ENCODE measurements at regions not wholly inside any gene's neighbourhood (a gene's known extent, or its start where the extent isn't known, plus 50 kb on each side); places are given as distances from the start of the nearest gene placed in this dataset.

- no peak for TF ChIP-seq CTCF (IDR thresholded peaks at IDR 0.05)
- no peak overlapping the region for H3K4me3 Mint-ChIP-seq
- H3K9me3 Mint-ChIP-seq, result no peaks in the 10 kb centered on the region
- H3K36me3 Mint-ChIP-seq (ENCODE audit: low read depth), result no peaks in the 10 kb centered on the region
- no peak overlapping the region for H3K27ac Mint-ChIP-seq
- intact Hi-C loops (cut with micrococcal nuclease), result no loop called here
- ATAC-seq (ENCODE audit: low read depth), result no peak
- no peaks in the 10 kb centered on the region for H3K4me1 Mint-ChIP-seq
- CTCF ChIA-PET, result no interaction called here
- no peak for DNase-seq
- POLR2A ChIA-PET, result no interaction called here
- H3K27me3 Mint-ChIP-seq, result no peaks in the 10 kb centered on the region
These were observed 83.1 kb upstream of the CREB1 start for GRCh38 chr2:207446653-207447052.

GRCh38 chr2:207448006-207448405 lies 81.8 kb upstream of the CREB1 start:
- Mint-ChIP-seq H3K4me1 (no peaks in the 10 kb centered on the region), H3K9me3 (no peaks in the 10 kb centered on the region), H3K27me3 (no peaks in the 10 kb centered on the region), H3K36me3 (ENCODE audit: low read depth) (no peaks in the 10 kb centered on the region), H3K27ac (no peak overlapping the region), H3K4me3 (no peak overlapping the region)
- POLR2A ChIA-PET, result no interaction called here
- no peak for DNase-seq
- no peak for ATAC-seq (ENCODE audit: low read depth)
- CTCF ChIA-PET, result interaction anchor here (0.9 kb wide), 1 partner anchor 109 kb away, joined by 3 read pairs; no protein-coding TSS in a partner anchor
- TF ChIP-seq CTCF (IDR thresholded peaks at IDR 0.05), result no peak
- intact Hi-C loops (cut with micrococcal nuclease), result no loop called here

- DNase-seq (no peak), ATAC-seq (ENCODE audit: low read depth) (no peak)
- TF ChIP-seq CTCF (IDR thresholded peaks at IDR 0.05), result no peak
- Mint-ChIP-seq H3K4me1 (no peaks in the 10 kb centered on the region), H3K27ac (no peak overlapping the region), H3K27me3 (no peaks in the 10 kb centered on the region), H3K36me3 (ENCODE audit: low read depth) (no peaks in the 10 kb centered on the region), H3K4me3 (no peak overlapping the region), H3K9me3 (peaks cover 2% of the 10 kb centered on the region)
- ChIA-PET CTCF (no interaction called here), POLR2A (no interaction called here)
- intact Hi-C loops (cut with micrococcal nuclease), result no loop called here
These were observed 80.1 kb upstream of the CREB1 start for GRCh38 chr2:207449642-207450165.

- no peak for TF ChIP-seq CTCF (IDR thresholded peaks at IDR 0.05)
- Mint-ChIP-seq H3K9me3 (peaks cover 4% of the 10 kb centered on the region), H3K27me3 (no peaks in the 10 kb centered on the region), H3K4me1 (no peaks in the 10 kb centered on the region), H3K36me3 (ENCODE audit: low read depth) (no peaks in the 10 kb centered on the region), H3K27ac (no peak overlapping the region), H3K4me3 (no peak overlapping the region)
- ChIA-PET POLR2A (no interaction called here), CTCF (no interaction called here)
- intact Hi-C loops (cut with micrococcal nuclease), result no loop called here
- DNase-seq (no peak), ATAC-seq (ENCODE audit: low read depth) (no peak)
These were observed 79.6 kb upstream of the CREB1 start for GRCh38 chr2:207450186-207450585.

GRCh38 chr2:207458582-207458981 lies 71.2 kb upstream of the CREB1 start:
- no peak overlapping the region for H3K27ac Mint-ChIP-seq
- no peak for TF ChIP-seq CTCF (IDR thresholded peaks at IDR 0.05)
- intact Hi-C loops (cut with micrococcal nuclease), result no loop called here
- CTCF ChIA-PET, result no interaction called here
- H3K4me1 Mint-ChIP-seq, result peaks cover 11% of the 10 kb centered on the region
- H3K36me3 Mint-ChIP-seq (ENCODE audit: low read depth), result peaks cover 3% of the 10 kb centered on the region
- no peaks in the 10 kb centered on the region for H3K27me3 Mint-ChIP-seq
- DNase-seq (no peak), ATAC-seq (ENCODE audit: low read depth) (no peak)
- peaks cover 4% of the 10 kb centered on the region for H3K9me3 Mint-ChIP-seq
- no peak overlapping the region for H3K4me3 Mint-ChIP-seq
- POLR2A ChIA-PET, result no interaction called here

Measured in activated B cell treated with CpG ODN at 0.5 μM for 24 hours (primary cell).